ENCODE measurements at regions not wholly inside any gene's neighbourhood (a gene's known extent, or its start where the extent isn't known, plus 50 kb on each side); places are given as distances from the start of the nearest gene placed in this dataset.
"Not testable (repeated sequence)": the region's sequence is repeated elsewhere in the genome, so short reads cannot be mapped to it uniquely, and the experiment has no call there.

DNA sequence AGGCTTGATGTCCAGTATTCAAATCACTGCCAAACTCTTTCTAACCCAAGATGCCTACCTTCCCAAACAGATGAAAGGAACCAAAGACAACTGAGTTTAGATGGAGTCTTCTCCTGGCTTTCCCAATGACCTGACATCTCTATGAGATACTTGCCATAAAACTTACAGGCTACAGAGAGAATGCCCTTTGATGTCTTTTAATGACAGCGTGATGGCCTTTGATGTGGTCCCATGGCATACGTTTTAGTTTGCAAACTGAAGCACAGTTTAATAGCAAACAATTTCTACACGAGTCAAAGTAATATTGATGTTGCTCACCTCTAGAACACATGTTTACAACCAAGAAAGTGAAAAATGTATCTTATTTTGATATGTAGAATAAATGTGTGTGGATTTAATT lies 73.2 kb downstream of the ZIC4 start:
- intact Hi-C loops (cut with DNase I): no loop called here

DNA sequence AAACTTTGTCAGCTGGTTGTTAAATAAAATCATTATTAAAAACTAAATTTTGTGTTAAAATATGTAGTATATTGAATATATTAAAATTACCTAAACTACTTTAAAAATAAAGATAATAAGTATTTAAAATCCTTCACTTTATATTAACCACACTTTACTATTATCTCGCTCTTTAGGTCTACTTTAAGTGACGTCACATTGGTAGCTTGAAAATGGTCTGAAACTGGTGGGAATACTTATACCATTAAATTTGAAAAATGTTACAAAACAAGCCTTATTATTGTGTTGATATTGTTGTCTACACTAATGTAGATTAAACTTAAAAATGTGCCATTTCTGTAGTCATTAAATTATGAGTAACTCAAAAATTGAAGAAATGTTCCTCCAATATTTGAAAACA lies 77.6 kb downstream of the ZIC4 start:
- DNase-seq (ENCODE audit: low spot score): no peak
- intact Hi-C loops (cut with DNase I): no loop called here

More for the DNA sequence above, 73.2 kb downstream of the ZIC4 start:
- no peak for DNase-seq (ENCODE audit: low spot score)

DNA sequence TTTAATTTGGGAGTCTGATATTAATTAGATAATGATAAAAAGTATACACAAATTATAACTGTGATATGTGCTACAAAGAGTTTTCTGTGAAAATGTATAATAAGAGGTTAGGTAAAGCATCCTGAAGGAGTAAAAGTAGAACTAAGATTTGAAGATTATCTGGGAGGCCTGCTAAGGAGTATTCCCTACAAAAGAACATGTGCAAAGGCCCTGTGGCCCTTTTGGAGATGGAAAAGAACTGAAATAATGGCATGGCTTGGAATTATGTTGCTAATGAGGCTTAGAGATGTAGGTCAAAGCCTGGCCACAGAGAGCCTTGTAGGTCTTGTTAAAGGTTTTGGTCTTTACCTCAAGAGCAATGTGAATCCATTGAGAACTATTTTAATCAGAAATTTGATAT lies 82.0 kb downstream of the ZIC4 start:
- intact Hi-C loops (cut with DNase I): no loop called here
- DNase-seq (ENCODE audit: low spot score): no peak

DNA sequence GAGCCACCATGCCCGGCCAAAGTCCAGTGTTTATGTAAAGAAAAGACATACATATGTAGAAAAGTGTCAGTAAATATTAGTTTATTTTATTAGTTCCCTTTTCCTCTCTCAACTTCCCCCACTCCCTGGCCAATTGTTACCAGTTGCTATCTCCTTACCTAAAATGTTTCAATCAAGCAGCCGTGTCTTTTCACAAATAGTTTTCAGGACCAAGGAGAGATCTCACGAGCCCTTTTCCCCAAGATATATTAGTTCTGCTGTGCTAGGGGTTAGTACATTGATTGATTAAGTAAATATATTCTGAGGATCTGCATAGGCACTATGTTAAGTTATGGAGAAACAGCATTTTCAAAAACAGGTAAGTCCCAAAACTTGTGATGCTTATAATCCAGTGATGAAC lies 87.4 kb downstream of the ZIC4 start:
- intact Hi-C loops (cut with DNase I): no loop called here
- no peak for DNase-seq (ENCODE audit: low spot score)

DNA sequence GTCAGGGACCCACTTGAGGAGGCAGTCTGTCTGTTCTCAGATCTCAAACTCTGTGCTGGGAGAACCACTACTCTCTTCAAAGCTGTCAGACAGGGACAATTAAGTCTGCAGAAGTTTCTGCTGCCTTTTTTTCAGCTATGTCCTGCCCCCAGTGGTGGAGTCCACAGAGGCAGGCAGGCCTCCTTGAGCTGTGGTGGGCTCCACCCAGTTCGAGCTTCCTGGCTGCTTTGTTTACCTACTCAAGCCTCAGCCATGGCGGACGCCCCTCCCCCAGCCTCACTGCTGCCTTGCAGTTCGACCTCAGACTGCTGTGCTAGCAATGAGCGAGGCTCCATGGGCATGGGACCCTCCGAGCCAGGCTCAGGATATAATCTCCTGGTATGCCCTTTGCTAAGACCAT lies 89.3 kb downstream of the ZIC4 start:
- DNase-seq (ENCODE audit: low spot score); intact Hi-C loops (cut with DNase I): not testable (repeated sequence)

DNA sequence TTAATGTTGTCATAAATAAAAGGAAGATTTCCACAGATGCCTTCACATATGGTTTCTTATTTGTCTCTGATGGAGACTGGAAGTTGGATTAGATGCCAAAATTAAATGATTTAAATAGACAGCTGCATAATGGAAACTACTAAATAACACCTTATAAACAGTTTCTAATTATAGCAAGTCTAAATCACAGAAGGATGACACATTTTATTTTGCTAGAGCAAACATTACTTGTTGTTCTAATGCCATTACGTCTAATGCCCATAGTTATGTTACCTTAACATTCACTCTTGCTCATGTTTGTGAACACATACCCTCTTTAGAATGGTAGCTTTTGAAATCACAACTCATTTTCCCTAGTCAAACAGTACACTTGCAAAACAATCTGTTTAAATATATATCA lies 92.8 kb downstream of the ZIC4 start:
- DNase-seq (ENCODE audit: low spot score): no peak
- intact Hi-C loops (cut with DNase I): loop anchor here in 1 of 2 donors (5.0 kb wide), 1 partner anchor 579 kb away; no protein-coding TSS in a partner anchor

DNA sequence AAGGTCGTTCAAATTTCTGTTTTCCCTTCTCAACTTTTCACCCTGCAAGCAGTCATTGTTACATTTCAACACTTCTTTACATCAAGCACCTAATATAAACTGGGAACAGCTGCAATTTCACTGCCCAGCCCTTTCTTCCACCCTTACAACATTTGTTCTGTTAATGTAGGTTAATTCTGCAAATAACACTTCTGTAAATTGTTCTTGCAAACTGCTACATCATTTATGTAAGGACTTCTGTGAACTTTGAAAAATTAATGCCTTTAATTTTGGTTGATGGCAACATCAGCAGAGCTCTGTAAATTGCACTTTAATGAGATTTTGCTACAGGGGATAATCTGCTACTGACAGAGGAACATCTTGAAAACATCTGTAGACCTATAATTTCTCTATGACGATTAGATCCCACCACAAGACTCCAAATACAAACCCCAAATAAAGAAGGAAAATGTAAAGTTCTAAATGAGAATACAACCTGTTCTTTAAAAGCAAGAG lies 93.5 kb downstream of the ZIC4 start:
- intact Hi-C loops (cut with DNase I): loop anchor here in 1 of 2 donors (5.0 kb wide), 1 partner anchor 579 kb away; no protein-coding TSS in a partner anchor
- DNase-seq (ENCODE audit: low spot score): no peak

DNA sequence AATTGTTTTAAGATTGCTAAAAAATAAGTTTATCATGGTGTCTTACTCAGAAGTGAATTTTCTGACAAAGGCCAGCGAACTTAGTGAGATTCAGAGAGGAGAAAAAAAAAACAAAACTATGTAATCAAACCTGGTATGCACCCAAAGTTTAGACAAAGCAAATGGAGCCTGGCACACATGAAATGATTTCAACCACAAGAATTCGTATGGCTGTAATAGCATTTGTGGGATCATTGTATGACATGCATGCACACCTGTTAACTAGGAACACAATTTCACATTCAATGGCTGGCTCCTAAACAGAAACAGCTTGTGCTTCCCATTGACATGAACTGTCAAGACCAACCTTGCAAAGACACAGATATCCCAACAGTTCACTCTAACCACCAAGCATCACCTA lies 94.6 kb downstream of the ZIC4 start:
- DNase-seq (ENCODE audit: low spot score): no peak
- intact Hi-C loops (cut with DNase I): loop anchor here in 1 of 2 donors (5.0 kb wide), 1 partner anchor 581 kb away; no protein-coding TSS in a partner anchor

DNA sequence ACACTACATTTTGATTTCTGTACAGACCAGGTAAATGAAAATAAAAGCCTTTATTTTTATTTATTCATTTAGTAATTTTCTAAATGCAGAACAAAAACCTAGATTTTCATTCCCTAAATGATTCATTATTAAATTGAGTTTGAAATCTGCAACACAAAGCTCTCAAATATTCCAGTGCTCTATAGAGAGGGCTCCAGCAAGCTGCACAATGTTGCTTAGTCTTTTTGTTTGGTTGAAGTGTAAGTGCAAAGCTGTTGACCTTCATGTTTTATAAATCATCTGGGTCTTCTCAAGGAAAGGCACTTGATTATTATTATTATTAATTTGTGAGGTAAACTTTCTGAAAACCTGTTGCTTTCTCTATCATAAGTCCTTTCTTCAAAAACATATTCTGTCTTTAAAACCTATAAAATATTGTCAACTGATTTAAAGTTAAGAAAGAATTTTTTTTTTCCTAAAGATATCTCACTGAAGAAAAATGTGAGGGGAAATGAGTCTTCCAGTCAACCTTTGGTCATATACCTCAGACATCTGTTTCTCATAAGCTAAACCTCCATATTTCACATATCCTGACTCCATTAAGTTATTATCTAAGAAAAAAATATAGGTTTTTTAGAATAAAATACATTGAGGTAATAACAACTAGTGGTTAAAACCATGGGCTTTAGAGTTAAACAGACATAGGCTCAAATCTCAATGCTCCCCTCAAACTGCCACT lies 100.7 kb downstream of the ZIC4 start:
- intact Hi-C loops (cut with DNase I): no loop called here
- DNase-seq (ENCODE audit: low spot score): no peak

DNA sequence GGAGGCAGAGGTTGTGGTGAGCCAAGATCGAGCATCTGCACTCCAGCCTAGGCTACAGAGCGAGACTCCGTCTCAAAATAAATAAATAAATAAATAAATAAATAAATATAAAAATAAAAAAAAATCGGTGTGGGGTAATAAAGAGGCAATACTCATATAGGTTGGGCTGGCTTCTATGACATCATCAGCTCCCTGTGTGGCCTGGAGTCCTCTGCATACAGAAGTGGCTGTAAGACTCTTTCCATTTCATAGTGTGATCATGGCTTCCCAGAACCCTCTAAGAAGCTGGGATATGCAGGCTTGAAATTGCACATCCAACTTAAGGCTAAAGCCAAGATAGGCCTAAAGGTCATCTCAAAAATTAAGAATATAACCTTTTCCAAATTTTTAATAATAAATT lies 101.6 kb downstream of the ZIC4 start:
- no peak for DNase-seq (ENCODE audit: low spot score)
- intact Hi-C loops (cut with DNase I): no loop called here

DNA sequence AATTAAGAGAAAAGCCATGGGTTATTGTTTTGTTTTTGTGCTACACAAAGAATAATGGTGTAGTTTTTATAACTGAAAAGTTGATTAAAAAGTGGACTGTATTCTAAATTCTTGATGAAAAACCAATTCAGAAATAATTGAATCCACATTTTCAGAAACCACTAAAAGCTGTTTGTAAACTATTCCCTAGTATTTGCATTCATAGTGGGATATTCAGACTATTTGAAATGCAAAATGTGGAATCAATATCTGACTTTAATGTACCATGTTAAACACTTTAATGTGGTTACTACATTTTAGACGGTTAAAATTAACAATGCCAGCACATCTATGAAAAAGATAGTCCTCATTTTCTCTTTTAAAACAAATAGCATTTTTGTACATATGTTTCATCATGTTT lies 104.6 kb downstream of the ZIC4 start:
- intact Hi-C loops (cut with DNase I): no loop called here
- no peak for DNase-seq (ENCODE audit: low spot score)

DNA sequence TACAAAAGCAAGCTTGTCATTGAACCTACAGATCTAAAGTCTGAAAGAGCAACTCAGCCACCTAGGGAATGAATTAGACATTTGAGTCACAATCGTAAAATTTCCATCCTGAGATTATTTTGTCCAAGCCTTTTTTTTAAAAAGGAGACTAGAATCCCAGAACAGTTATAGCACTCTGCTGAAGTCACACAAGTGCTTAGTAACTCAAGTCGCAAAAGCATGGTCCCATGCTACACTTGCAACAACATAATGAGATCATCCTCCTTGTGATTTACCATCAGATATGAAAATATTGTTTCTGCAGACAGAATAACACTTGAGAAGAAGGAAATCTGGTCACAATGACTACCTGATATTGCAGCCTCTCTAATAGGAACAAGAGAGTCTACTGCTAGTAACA lies 106.7 kb downstream of the ZIC4 start:
- intact Hi-C loops (cut with DNase I): no loop called here

DNA sequence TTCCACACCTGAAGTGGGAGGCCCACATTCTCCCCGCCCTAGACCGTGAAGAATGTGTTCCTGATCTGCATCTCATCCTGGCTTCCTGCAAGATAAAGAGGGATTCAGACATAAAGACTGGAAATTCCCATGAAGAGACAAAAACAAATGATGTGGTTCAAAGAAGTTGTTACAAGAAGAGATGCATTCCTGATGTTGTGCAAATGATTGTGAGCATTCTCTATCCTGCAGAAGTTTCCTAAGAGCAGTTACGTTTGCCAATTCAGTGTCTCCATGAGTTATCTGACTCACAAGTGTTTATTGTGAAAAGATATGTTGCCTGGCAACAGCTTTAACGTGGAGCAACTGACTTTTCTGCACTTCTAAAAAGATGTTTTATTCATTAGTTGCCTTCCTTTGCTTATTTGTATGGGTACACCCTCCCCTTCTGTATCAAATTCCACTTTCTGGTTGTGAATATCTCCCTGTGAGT lies 107.8 kb downstream of the ZIC4 start:
- DNase-seq (ENCODE audit: low spot score): no peak

More for the DNA sequence above, 106.7 kb downstream of the ZIC4 start:
- DNase-seq (ENCODE audit: low spot score): no peak

DNA sequence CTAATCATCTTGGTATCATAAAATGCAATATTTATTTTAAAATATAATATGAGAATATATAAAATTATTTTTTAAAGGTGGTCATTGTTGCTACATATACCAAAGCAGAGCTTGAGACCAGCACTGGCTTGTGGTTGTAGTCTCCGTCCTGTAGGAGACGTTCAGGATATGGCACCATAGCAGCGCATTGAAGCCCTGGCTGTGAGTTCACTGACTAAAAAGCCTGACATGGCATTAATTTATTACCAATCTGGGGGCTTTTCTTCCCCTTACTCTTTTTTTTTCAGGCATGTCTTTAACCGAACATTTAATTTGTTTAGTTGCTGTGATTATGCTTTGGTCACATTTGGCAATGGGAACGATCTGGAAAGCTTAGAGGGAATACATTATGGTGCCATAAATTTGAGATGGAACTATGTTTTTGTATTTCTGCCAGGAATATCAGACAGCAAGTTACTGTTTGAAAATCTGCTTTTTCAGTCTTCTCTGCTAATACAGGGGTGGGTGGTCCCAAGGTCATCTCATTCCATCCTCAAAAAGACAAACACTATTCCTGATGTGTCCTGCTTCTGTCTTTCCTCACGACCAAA lies 108.5 kb downstream of the ZIC4 start:
- intact Hi-C loops (cut with DNase I): no loop called here
- DNase-seq (ENCODE audit: low spot score): no peak

More for the DNA sequence above, 107.8 kb downstream of the ZIC4 start:
- intact Hi-C loops (cut with DNase I): no loop called here

DNA sequence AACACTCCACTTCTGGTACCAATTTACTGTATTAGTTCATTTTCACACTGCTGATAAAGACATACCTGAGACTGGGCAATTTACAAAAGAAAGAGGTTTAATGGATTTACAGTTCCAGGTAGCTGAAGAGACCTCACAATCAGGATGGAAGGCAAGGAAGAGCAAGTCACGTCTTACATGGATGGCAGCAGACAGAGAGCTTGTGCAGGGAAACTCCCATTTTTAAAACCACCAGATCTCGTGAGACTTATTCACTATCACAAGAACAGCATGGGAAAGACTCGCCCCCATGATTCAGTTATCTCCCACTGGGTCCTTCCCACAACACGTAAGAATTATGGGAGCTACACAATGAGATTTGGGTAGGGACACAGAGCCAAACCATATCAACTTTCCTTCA lies 119.0 kb downstream of the ZIC4 start:
- intact Hi-C loops (cut with DNase I); DNase-seq (ENCODE audit: low spot score): not testable (repeated sequence)

DNA sequence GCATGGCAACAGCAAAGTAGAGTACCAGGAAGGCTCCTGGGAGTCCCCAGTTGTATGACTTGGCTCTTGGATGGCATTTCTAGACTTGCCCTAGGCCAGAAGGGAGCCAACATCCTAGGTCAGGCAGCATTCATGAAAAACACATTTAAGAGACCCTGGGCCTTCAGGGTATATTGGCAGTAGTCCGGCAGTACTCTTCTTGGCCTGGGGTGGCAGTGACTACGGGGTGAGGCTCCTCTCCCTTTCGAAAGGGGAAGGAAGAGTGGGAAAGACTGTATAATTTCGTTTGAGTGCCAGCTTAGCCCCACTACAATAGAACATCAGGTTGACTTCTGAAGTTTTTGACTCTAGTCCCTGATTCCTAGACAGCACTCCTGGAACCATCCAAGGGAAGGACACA lies 136.4 kb downstream of the ZIC4 start:
- DNase-seq (ENCODE audit: low spot score): no peak
- intact Hi-C loops (cut with DNase I): no loop called here

DNA sequence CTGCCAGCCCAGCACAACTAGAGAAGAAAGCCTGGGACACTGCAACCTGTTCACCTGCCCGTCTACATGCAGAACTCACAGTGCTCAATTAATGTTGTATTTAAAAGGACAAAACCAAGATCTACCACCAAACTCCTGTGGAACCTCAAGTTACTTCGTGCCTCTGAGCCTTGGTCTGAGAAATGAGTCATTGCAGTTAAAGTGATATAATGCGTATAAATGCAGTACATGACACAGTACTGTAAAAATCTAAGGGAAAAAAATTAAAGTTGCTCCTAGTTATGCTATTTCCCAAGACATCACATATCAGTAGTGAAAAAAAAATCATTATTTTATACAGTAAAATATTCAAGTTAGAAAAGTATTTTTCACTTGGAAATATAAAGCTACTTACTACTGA lies 138.9 kb downstream of the ZIC4 start:
- intact Hi-C loops (cut with DNase I): no loop called here

DNA sequence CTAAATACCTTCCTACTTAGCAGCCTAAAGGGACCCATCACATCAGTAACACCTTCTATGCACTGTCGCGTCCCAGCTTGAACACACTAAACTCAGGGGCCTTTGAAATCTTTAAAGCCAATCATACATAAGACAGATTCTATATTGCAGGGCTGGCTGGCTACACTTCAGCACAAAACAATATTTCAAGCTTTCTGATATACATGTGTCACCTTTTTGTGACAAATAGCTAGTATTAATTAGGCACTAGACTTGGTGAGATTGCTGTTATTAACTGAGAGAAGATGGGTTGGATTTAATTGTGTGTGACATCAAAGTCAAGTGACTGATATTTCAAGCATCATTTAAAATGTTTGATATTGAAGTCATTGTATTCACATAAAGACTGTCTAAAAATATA lies 148.4 kb downstream of the ZIC4 start:
- DNase-seq (ENCODE audit: low spot score): no peak
- intact Hi-C loops (cut with DNase I): no loop called here

More for the DNA sequence above, 138.9 kb downstream of the ZIC4 start:
- no peak for DNase-seq (ENCODE audit: low spot score)

DNA sequence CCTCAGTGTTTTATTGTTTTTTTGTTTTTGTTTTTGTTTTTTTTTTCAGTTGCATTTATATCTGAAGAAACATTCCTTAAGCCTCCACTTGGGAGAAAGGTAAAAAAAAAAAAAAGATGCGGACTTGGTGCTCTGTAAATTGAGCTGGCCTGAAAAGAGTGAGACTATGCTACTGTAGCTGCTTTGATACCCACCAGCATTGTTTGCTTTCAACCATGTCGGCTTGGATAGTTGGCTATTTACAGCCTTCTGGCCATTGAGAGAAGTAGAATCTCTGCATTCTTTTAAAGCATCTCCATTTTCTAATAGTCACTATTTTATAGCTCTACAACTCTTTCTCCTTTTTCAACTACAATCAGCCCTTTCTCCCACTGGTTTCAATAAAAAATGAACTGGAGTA lies 149.6 kb downstream of the ZIC4 start:
- intact Hi-C loops (cut with DNase I): no loop called here
- DNase-seq (ENCODE audit: low spot score): no peak

DNA sequence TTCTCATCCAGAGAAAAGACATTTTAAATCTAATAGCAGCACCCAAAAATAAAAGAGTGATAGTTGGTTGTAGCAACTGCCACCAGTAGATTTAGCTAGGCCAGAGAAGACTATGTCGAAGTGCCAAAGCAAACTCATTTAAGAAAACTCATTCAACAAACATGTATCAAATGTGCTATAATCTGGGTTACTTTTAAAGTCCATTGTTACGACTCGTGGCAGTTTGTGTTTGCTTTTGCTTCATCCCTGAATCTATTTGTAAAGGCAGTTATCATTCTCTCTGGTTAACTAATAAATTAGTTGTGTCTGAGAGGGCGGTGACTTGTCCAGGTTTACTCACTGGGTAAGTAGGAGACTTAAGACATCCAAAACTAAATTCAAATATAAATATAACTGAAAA lies 159.4 kb downstream of the ZIC4 start:
- intact Hi-C loops (cut with DNase I): no loop called here
- no peak for DNase-seq (ENCODE audit: low spot score)

DNA sequence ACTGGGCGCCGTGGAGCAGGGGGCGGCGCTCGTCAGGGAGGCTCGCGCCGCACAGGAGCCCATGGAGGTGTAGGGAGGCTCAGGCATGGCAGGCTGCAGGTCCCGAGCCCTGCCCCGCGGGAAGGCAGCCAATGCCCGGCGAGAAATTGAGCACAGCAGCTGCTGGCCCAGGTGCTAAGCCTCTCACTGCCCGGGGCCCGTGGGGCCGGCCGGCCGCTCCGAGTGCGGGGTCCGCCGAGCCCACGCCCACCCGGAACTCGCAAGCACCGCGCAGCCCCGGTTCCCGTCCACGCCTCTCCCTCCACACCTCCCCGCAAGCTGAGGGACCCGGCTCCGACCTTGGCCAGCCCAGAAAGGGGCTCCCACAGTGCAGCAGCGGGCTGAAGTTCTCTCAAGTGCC lies 160.7 kb downstream of the ZIC4 start:
- intact Hi-C loops (cut with DNase I): not testable (repeated sequence)
- DNase-seq (ENCODE audit: low spot score): peak; percentile 75

All from posterior vena cava (tissue), 2 donors.